DMS114 treated with DMSO at 0.1 percent for 48 hours (cell line): ENCODE measurements at regions not wholly inside any gene's neighbourhood (a gene's known extent, or its start where the extent isn't known, plus 50 kb on each side); places are given as distances from the start of the nearest gene placed in this dataset.

Experiments used
- DNase-seq: peaks from one replicate; lab custom pipeline; 2025; ENCODE audit not compliant: unreplicated experiment; lab: John Stamatoyannopoulos, UW

- DNase-seq = no peak
Measured at GRCh38 chr7:35398518-35398917, 144.6 kb upstream of the TBX20 start.

GRCh38 chr7:35390146-35390545 is 136.2 kb upstream of the TBX20 start:
- no peak for DNase-seq

- DNase-seq = no peak
Measured at GRCh38 chr7:35389636-35390035, 135.7 kb upstream of the TBX20 start.

GRCh38 chr7:35386816-35387706 is 133.2 kb upstream of the TBX20 start:
- DNase-seq = no peak

GRCh38 chr7:35386082-35386815 is 132.3 kb upstream of the TBX20 start:
- no peak for DNase-seq

GRCh38 chr7:35384761-35385700 is 131.1 kb upstream of the TBX20 start:
- no peak for DNase-seq

- no peak for DNase-seq
Measured at GRCh38 chr7:35380739-35381224, 126.9 kb upstream of the TBX20 start.

- no peak for DNase-seq
Measured at GRCh38 chr7:35379481-35379880, 125.6 kb upstream of the TBX20 start.

GRCh38 chr7:35375516-35375915 is 121.6 kb upstream of the TBX20 start:
- DNase-seq = no peak

- DNase-seq = no peak
Measured at GRCh38 chr7:35374858-35375257, 121.0 kb upstream of the TBX20 start.

GRCh38 chr7:35371221-35371620 is 117.3 kb upstream of the TBX20 start:
- no peak for DNase-seq

GRCh38 chr7:35370687-35371086 is 116.8 kb upstream of the TBX20 start:
- DNase-seq = no peak

- DNase-seq = no peak
Measured at GRCh38 chr7:35366167-35367155, 112.6 kb upstream of the TBX20 start.

- no peak for DNase-seq
Measured at GRCh38 chr7:35365523-35365922, 111.6 kb upstream of the TBX20 start.

GRCh38 chr7:35362341-35362740 is 108.4 kb upstream of the TBX20 start:
- DNase-seq = no peak

- no peak for DNase-seq
Measured at GRCh38 chr7:35359423-35359822, 105.5 kb upstream of the TBX20 start.

GRCh38 chr7:35356495-35356894 is 102.6 kb upstream of the TBX20 start:
- DNase-seq = no peak

GRCh38 chr7:35355911-35356310 is 102.0 kb upstream of the TBX20 start:
- DNase-seq = no peak

GRCh38 chr7:35355199-35355598 is 101.3 kb upstream of the TBX20 start:
- DNase-seq = no peak

GRCh38 chr7:35353481-35353880 is 99.6 kb upstream of the TBX20 start:
- DNase-seq = no peak
